ENCODE measurements at regions not wholly inside any gene's neighbourhood (a gene's known extent, or its start where the extent isn't known, plus 50 kb on each side); places are given as distances from the start of the nearest gene placed in this dataset.

DNA sequence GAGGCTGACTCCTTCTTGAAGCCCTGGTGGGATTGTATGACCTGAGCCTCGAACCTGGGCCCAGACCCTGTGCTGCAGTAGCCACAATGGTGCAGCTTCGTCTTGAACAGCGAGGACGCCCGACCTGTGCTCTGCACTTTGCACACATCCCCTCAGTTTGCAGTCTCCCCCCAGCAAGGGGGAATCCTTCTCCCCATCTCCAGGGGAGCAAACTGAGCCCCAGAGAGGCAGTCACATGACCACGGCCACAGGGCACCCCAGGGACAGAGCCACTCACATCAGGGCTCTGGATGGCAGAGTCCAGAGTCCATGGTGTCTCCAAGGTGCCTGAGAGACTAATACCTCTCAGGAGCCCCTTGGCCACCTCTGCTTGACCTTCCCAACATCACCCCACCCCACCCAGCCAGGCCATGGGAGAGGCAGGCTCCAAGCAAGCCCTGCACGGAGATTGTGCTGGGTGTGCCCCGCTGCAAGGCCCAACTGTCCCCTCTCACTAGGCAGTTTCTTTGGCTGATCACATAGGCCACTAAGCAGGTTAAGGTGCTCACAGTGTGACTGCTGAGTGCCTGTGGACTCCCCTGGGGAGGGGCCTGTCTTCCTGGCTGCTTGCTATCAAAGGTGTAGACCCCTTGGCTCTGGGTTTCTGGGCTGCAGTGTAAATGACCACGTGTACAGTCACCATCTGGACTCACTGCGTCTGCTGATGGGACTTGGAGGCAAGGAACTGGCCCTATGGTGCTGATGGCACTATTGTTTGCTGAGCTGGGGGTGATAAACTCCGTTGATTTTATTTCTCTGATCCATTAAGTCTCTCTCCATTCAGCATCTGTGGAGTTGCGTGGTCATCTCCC is 398.1 kb downstream of the MATN1 start:
- no peak for DNase-seq

DNA sequence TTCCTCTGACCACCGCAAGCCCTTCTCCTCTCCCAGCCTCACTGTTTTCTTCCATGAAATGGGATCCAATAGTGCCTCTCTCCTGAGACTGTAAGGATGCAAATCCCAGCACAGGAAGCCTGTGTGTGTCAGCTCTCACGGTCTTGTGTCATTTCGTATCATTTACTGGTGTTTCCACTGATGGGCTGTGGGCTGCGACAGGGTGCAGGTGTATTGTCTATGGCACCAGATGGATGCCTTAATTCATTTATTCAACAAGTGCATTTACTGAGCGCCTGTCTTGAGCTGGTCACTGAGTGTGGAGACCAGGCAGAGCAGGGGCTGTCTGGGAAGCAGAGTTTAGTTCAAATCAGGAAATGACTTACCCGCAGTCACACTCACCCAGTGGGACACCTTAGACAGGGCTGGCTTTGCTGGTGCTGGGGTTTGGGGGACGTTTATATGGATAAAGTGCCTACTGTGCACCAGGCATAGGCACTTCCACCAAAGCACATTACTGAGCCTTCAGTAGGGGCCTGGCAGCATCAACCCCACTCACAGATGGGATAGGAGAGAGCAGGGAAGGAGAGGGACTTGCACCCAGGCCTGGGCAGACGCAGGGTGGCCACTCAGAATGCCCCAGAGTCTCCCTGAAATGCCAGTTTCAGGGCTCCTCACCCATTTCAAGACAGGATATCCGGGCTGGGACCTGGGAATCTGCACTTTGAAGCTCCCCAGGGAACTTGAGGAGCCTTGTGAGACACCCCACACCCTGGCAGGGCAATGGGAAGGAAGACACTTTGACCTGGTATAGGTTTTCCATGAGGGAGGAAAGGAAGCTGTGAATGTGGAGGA is 398.9 kb downstream of the MATN1 start:
- no peak for DNase-seq

- no peak for DNase-seq
Observed at GRCh38 chr1:30323841-30324240, 399.5 kb downstream of the MATN1 start.

DNA sequence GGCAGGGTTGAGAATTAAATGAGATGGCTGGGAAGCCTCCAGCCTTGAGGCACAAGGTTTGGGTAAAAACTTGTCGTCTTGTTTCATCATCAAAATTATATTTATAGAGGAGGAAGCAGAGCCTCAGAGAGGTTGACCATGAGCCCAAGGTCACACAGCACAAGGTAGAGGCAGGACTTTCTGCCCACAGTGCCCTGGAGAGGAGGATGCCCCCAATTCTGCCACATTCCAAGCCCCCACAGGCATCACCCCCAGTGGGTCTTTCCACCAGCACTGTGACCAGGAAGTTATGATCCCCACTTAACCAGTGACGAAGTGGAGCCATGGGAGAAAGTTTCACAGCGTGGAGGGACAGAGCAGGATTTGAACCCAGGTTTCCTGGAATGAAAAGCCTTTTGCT is 400.0 kb downstream of the MATN1 start:
- DNase-seq, result no peak

GRCh38 chr1:30322859-30323257 is 400.5 kb downstream of the MATN1 start:
- no peak for DNase-seq

DNA sequence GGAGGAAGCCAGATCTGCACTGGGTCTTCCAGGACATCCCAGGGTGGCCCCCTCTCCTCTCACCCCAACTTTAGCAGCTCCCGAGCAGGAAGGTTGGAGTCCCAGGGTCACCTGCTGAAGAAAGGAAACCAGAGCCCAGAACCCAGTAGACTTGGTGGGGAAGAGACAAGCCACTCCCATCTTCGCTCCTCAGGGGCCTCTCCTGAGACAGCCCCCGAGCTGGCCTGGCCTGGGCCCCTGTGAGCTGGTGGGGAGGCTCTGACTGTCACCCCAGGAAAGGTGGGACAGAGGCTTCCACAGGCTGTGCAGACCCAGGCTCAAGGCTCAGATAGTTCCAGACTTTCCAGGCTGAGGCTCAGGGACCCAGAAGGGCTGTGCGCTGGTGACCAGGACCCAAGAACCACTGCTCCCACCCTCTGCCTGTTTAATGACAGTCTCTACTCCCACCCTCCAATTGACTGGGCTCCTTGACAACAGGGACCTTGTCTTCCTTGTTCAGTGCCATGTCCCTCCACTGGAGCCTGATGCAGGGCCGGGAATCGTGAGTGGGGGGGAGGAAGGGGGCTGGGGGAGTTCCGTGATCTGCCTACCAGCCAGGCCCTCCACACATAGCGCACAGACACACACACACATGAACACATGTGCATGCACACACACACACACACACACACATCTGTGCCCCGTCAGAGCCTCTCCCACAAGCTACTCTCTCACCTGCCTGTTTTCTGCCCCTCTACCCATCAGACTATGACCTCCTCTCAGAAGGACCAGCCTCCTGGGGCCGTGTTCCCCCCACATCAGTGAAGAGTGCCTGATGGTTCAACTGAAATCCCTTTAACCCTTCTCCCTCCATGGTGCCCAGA is 401.2 kb downstream of the MATN1 start:
- DNase-seq, result no peak

- DNase-seq, result peak; percentile 83
Observed at GRCh38 chr1:30321246-30321910, 402.0 kb downstream of the MATN1 start.

GRCh38 chr1:30320581-30320890 is 402.8 kb downstream of the MATN1 start:
- DNase-seq, result no peak

- DNase-seq, result no peak
Observed at GRCh38 chr1:30319765-30320580, 403.4 kb downstream of the MATN1 start.

GRCh38 chr1:30318864-30319718 is 404.3 kb downstream of the MATN1 start:
- no peak for DNase-seq

- no peak for DNase-seq
Observed at GRCh38 chr1:30318413-30318812, 405.0 kb downstream of the MATN1 start.

DNA sequence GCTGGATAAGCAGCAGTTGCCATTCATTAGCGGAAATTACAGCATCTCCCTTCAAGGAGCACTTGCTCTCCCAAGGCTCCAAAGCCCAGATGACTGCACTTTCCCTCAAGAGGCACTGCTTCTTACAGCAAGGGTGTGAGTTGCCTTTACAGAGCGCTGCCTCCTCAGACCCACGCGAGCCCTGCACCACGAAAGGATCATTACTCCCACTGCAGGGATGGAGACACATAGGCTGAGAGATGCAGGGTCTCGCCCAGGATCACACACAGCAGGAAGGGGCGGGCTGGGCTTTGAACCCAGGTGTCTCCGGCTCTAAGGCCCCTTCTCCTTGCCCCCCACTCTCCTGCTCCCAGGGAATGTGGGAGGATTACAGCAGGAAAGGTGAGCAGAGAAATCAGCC is 405.5 kb downstream of the MATN1 start:
- no peak for DNase-seq

GRCh38 chr1:30316056-30316455 is 407.3 kb downstream of the MATN1 start:
- DNase-seq, result no peak

DNA sequence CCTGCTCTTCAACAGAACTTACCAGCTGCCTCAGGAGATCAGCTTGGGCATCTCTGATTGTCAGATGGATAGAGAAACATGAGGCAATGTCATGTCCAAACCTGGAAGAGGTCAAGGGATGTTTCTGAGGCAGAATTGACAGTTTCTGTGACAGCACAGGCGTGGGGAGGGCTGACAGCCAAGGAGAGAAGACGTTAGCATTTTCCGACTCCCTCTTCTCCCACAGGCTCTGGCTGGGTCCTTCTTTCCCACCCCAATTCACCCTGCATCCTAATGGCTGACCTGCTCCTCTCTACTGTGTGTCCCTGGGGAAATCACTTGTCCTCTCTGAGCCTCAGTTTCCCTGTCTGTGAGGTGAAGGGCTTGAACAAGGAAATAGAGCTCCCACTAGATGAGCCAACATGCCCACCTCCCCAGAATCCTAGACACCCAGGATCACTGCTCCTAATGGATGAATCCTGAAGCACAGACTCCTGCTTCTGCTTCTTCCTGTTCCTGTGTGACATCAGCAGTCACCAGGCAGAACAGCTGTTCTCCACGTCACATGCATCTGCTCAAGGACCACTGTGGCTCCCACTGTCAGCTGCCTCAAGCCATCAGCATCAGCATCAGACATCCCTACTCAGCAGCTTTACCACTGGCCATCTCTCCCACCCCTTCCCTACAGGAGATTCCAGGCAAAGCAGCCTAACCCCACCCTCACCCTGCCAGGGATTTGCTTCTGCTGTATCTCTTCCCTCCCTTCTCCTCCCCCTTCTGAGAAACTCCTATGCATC is 408.0 kb downstream of the MATN1 start:
- no peak for DNase-seq

- DNase-seq, result no peak
Observed at GRCh38 chr1:30314591-30314990, 408.8 kb downstream of the MATN1 start.

DNA sequence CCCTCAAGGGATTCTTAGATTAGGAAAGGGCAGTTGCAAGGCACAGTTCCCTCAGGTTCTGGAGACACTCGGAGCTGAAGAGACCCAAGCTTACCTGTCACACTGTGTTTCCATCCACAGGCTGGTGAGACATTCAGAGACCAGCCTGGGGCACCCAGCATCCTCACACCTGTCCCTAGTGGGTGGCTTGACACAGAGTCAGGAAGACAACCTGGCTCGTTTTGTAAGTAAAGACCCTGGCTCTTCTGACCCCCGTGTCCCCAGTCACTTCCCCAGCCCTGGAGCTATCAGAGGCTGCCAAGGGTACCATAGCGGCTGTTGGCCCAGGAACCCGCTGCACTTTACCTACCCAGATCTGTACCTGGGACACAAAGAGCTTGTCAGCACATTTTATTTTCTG is 409.8 kb downstream of the MATN1 start:
- no peak for DNase-seq

DNA sequence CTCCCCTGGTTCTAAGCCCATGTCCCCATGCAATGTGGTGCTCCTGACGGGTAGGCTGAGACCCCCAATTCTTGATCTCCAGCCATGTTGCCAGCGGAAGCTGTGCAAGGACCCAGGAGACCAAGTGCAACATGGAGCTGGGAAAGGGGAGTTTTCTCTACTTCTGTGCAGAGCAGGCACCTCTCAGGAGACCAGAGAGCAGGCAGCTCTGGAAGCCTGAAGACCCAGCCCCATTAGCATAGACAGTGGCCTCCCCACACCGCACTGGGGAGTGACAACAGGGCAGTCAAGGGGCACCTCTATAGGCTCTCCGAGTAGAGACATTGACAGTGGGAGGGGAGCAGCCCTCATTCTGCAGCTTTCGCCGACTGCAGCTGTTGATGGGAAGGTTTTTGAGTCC is 410.2 kb downstream of the MATN1 start:
- no peak for DNase-seq

- DNase-seq, result no peak
Observed at GRCh38 chr1:30312226-30312625, 411.2 kb downstream of the MATN1 start.

GRCh38 chr1:30311749-30312148 is 411.6 kb downstream of the MATN1 start:
- no peak for DNase-seq

All from NCI-H1694 (cell line).